CD4-positive, alpha-beta T cell (primary cell): ENCODE measurements at regions not wholly inside any gene's neighbourhood (a gene's known extent, or its start where the extent isn't known, plus 50 kb on each side); places are given as distances from the start of the nearest gene placed in this dataset.

Source experiments
- ATAC-seq: fragments of 200-7000 bp; cut with Tn5 transposase; one replicate; pipeline ENCODE4 v1.10.0; 2022; ENCODE audit warnings: mild to moderate bottlenecking; ENCODE audit not compliant: poor library complexity
- CTCF ChIA-PET: fragments of 350-600 bp; sonication (Branson Sonifier 250); formaldehyde crosslinking; loops from one replicate; lab custom pipeline; 2021; ENCODE audit warnings: antibody characterized with exemption, inconsistent platforms; lab: Charles Lee
- POLR2A ChIA-PET: fragments of 350-600 bp; sonication (Branson Sonifier 250); formaldehyde crosslinking; loops from one replicate; lab custom pipeline; 2021; ENCODE audit warnings: antibody characterized with exemption, inconsistent platforms; lab: Charles Lee
- DNase-seq, 14 experiments: peaks; one replicate each; pipeline ENCODE4 v3.0.0-alpha.2; 2013 to 2020; ENCODE audit warnings: mixed read lengths in 2 of 14
- H3K27ac ChIP-seq, 2 donors: one replicate each; pipeline versions ENCODE4 v1.5.1 to v1.7.0; 2013; ENCODE audit warnings: low read length in 2 of 2, low read depth in 1 of 2, mild to moderate bottlenecking in 1 of 2
- H3K27me3 ChIP-seq, 2 experiments: 1 replicate in 1 of 2; 2 replicates in 1 of 2; pipeline versions ENCODE4 v1.6.1 to v1.7.0; 2013; ENCODE audit warnings: low read length in 2 of 2, control low read depth in 1 of 2, mild to moderate bottlenecking in 1 of 2, moderate library complexity in 1 of 2; ENCODE audit not compliant: insufficient read depth in 2 of 2, control insufficient read depth in 1 of 2
- H3K36me3 ChIP-seq: one replicate; pipeline ENCODE4 v1.6.1; 2013; ENCODE audit warnings: low read length, control low read depth; ENCODE audit not compliant: insufficient read depth
- H3K4me1 ChIP-seq: one replicate; pipeline ENCODE4 v1.6.1; 2013; ENCODE audit warnings: low read length, control low read depth; ENCODE audit not compliant: insufficient read depth
- H3K4me3 ChIP-seq: one replicate; pipeline ENCODE4 v1.5.1; 2013; ENCODE audit warnings: mild to moderate bottlenecking, low read length, moderate library complexity
- H3K9me3 ChIP-seq, 2 experiments: 1 replicate in 1 of 2; 2 replicates in 1 of 2; pipeline versions ENCODE4 v1.6.1 to v1.7.0; 2013; ENCODE audit warnings: low read length in 2 of 2, mild to moderate bottlenecking in 2 of 2, control low read depth in 1 of 2, moderate library complexity in 1 of 2; ENCODE audit not compliant: control insufficient read depth in 1 of 2, insufficient read depth in 1 of 2
- H3K27ac Mint-ChIP-seq: one replicate; pipeline ENCODE4 v1.8.0; 2020; ENCODE audit warnings: mixed read lengths
- H3K27me3 Mint-ChIP-seq: one replicate; pipeline ENCODE4 v1.8.0; 2021; ENCODE audit warnings: mixed read lengths
- H3K36me3 Mint-ChIP-seq: one replicate; pipeline ENCODE4 v1.8.0; 2021; ENCODE audit warnings: low read depth, mixed read lengths
- H3K4me1 Mint-ChIP-seq: one replicate; pipeline ENCODE4 v1.8.0; 2021; ENCODE audit warnings: low read depth, mixed read lengths
- H3K4me3 Mint-ChIP-seq: one replicate; pipeline ENCODE4 v1.8.0; 2020; ENCODE audit warnings: mild to moderate bottlenecking, mixed read lengths
- H3K9me3 Mint-ChIP-seq: one replicate; pipeline ENCODE4 v1.8.0; 2020; ENCODE audit warnings: mixed read lengths
- intact Hi-C, 2 experiments: fragments of 100-400 bp; cut with DNase I in 1 of 2; cut with micrococcal nuclease in 1 of 2; formaldehyde crosslinking; loops; one replicate each; pipeline versions ENCODE4 v1.15.1 to v1.9.0; 2023 to 2025; cut with DNase I, micrococcal nuclease
- TF ChIP-seq, protein P1 (sequence below): fragments of 200-600 bp; IDR thresholded peaks from one replicate; pipeline ENCODE4 v1.8.0; 2022; ENCODE audit warnings: antibody characterized with exemption, mild to moderate bottlenecking

DNA sequence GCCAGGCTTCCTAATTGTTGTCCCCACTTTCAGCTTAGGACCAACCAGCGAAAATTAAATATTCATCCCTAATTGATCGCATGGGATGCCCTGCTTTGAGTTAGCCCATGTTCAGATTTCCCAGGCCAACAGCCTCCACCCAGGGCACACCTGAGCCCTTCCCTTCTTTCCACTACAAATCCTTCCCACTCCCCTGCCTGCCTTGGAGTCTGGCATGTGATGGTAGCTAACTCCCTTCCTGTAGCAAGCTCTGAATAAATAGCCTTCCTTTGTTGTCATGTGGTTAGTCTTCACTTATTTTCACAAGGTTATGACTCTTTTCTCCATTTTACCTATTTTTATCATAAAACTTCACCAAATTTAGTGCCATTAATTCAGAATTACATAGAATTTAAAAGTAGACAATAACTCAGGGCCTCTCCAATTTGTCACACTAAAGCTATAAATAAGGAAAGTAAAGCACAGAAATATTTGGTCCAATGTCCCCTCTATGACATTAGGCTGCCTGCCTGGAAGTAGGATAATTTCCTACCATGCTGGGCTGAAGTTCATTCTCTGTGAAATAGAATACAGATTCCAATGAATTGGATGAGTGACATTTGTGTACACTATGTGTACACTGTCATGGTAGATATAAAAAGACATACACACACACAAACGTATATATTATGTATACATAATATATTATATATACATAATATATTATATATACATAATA is 166.4 kb upstream of the CPEB2 start:
- CTCF ChIA-PET, result no interaction called here
- H3K4me3 Mint-ChIP-seq, result no peak overlapping the region
- POLR2A ChIA-PET, result no interaction called here
- H3K36me3 Mint-ChIP-seq, result no peaks in the 10 kb centered on the region
- no peaks in the 10 kb centered on the region for H3K36me3 ChIP-seq
- intact Hi-C loops, result no loop called here
- TF ChIP-seq, protein P1, sequence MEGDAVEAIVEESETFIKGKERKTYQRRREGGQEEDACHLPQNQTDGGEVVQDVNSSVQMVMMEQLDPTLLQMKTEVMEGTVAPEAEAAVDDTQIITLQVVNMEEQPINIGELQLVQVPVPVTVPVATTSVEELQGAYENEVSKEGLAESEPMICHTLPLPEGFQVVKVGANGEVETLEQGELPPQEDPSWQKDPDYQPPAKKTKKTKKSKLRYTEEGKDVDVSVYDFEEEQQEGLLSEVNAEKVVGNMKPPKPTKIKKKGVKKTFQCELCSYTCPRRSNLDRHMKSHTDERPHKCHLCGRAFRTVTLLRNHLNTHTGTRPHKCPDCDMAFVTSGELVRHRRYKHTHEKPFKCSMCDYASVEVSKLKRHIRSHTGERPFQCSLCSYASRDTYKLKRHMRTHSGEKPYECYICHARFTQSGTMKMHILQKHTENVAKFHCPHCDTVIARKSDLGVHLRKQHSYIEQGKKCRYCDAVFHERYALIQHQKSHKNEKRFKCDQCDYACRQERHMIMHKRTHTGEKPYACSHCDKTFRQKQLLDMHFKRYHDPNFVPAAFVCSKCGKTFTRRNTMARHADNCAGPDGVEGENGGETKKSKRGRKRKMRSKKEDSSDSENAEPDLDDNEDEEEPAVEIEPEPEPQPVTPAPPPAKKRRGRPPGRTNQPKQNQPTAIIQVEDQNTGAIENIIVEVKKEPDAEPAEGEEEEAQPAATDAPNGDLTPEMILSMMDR, result no peak
- no peaks in the 10 kb centered on the region for H3K9me3 ChIP-seq
- no peaks in the 10 kb centered on the region for H3K27me3 Mint-ChIP-seq
- ATAC-seq (no peak), DNase-seq (no peak)
- H3K27ac ChIP-seq, result no peak overlapping the region
- no peaks in the 10 kb centered on the region for H3K4me1 ChIP-seq
- H3K9me3 Mint-ChIP-seq, result peaks cover 2% of the 10 kb centered on the region
- no peak overlapping the region for H3K27ac Mint-ChIP-seq
- H3K4me3 ChIP-seq, result no peak overlapping the region
- no peaks in the 10 kb centered on the region for H3K27me3 ChIP-seq
- no peaks in the 10 kb centered on the region for H3K4me1 Mint-ChIP-seq

DNA sequence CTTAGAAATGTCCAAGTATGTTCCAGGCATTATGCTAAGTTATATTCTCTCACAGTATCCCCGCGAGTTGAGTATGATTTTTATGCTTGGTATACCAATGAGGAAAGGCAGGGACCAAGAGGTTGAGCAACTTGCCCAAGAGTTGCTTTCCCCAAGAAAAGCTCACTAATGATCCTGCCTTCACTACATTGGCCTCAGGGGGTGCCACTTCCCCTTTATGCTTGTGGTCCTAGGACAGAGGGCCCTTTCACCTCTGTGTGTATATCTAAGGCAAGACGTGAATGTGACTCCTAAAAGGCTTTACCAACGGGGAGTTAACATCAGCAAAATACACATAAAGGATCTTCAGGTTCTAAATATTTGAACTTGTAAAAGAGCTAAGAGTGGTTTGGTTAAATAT is 164.4 kb upstream of the CPEB2 start:
- H3K9me3 Mint-ChIP-seq, result peaks cover 8% of the 10 kb centered on the region
- Histone ChIP-seq H3K27me3 (no peaks in the 10 kb centered on the region), H3K36me3 (no peaks in the 10 kb centered on the region), H3K4me1 (no peaks in the 10 kb centered on the region), H3K27ac (no peak overlapping the region), H3K9me3 (peaks cover 0 to 3% of the 10 kb centered on the region in 2 experiments), H3K4me3 (no peak overlapping the region)
- ChIA-PET POLR2A (interaction anchor here (1.3 kb wide), 1 partner anchor 165 kb away, joined by 3 read pairs; the partner anchor contains the start of gene CPEB2), CTCF (no interaction called here)
- no peak overlapping the region for H3K27ac Mint-ChIP-seq
- intact Hi-C loops, result no loop called here
- no peak overlapping the region for H3K4me3 Mint-ChIP-seq
- no peaks in the 10 kb centered on the region for H3K4me1 Mint-ChIP-seq
- no peak for ATAC-seq
- TF ChIP-seq, protein P1, result no peak
- H3K36me3 Mint-ChIP-seq, result no peaks in the 10 kb centered on the region
- no peak for DNase-seq
- H3K27me3 Mint-ChIP-seq, result peaks cover 5% of the 10 kb centered on the region

DNA sequence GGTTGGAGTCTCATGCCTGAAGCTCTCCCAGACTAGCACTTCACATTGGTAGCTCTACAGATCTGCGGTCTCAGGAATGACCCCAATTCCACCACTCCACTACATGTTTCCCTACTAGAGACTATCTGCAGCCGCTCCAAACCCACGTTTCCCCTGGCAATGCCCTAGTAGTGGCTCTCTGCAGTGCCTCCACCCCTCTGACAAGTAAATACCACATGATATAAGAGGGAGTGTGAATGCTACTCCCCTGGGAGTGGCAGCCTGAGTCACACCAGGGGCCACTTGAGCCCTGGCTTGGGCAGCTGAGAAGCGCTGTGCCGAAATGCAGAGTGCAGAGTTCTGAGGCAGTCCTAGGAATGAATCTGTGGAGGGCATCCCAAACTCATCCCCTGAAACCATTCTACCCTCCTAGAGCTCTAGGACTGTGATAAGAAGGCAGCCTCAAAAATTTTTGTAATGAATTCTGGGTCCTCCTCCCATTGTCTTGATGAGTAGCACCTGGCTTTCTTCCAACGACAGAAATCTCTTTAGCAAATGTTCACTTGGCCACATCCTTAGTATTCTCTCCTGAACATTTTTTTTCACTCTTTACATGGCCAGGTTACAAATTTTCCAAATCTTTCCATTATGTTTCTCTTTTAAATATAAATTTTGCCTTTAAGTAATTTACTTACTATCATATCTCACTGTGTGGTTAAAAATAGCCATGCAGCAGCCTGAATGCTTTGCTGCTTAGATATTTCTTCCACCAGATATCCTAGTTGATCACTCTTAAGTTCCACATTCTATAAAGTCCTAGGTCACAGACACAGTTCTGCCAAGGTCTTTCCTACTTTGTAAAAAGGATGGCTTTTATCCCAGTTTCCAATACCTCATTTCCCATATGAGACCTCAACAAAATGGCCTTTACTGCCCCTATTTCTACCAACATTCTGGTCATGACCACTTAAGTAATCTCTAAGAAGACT is 160.2 kb upstream of the CPEB2 start:
- no peak for DNase-seq
- no peak overlapping the region for H3K27ac ChIP-seq
- CTCF ChIA-PET, result no interaction called here
- H3K4me3 ChIP-seq, result no peak overlapping the region
- H3K4me1 Mint-ChIP-seq, result no peaks in the 10 kb centered on the region
- ATAC-seq, result no peak
- no peak overlapping the region for H3K4me3 Mint-ChIP-seq
- no peak overlapping the region for H3K27ac Mint-ChIP-seq
- TF ChIP-seq, protein P1, result no peak
- H3K9me3 ChIP-seq, result peaks cover 0 to 3% of the 10 kb centered on the region in 2 experiments
- H3K36me3 Mint-ChIP-seq, result no peaks in the 10 kb centered on the region
- POLR2A ChIA-PET, result no interaction called here
- H3K4me1 ChIP-seq, result no peaks in the 10 kb centered on the region
- no peaks in the 10 kb centered on the region for H3K27me3 ChIP-seq
- peaks cover 5% of the 10 kb centered on the region for H3K27me3 Mint-ChIP-seq
- H3K9me3 Mint-ChIP-seq, result peaks cover 8% of the 10 kb centered on the region
- H3K36me3 ChIP-seq, result no peaks in the 10 kb centered on the region
- intact Hi-C loops, result no loop called here
